GM23338 (cell line): ENCODE measurements at regions not wholly inside any gene's neighbourhood (a gene's known extent, or its start where the extent isn't known, plus 50 kb on each side); places are given as distances from the start of the nearest gene placed in this dataset.

Experiments used
- ZNF114 ChIP-seq: fragments of 250-450 bp; sonication (Bioruptor Pico); IDR thresholded peaks from 2 replicates; pipeline ENCODE4 v1.5.0; 2020; ENCODE audit warnings: mild to moderate bottlenecking, moderate library complexity
- TF ChIP-seq, protein P1 (sequence below), 2 experiments: fragments of 200-600 bp in 1 of 2; sonication (generic) in 1 of 2; conservative IDR thresholded peaks; 2 replicates each; pipeline versions ENCODE4 v1.5.1 to v1.6.1; 2016 to 2017; ENCODE audit warnings: antibody characterized with exemption in 2 of 2, low read depth in 2 of 2, mild to moderate bottlenecking in 2 of 2, moderate library complexity in 1 of 2

DNA sequence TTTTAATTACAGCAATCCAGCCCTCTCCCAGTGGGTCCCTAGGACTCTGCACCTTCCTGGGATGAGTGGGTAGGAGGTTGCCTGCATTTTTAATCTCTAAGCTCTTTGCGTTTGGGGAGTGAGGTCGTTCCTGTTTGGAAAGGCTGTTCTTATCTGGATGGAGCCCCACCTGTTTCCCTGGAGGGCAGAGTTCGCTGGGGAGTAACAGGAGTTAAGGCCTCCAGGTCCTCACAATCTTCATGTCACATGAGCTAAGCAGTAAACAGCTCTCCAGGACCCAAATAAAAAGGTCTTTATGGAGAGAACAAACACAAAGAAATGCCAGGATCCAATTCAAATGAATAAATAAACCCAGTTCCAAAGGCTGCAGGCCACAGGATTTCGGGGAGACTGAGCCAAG, 56.0 kb upstream of the RFLNA start:
- TF ChIP-seq, protein P1, sequence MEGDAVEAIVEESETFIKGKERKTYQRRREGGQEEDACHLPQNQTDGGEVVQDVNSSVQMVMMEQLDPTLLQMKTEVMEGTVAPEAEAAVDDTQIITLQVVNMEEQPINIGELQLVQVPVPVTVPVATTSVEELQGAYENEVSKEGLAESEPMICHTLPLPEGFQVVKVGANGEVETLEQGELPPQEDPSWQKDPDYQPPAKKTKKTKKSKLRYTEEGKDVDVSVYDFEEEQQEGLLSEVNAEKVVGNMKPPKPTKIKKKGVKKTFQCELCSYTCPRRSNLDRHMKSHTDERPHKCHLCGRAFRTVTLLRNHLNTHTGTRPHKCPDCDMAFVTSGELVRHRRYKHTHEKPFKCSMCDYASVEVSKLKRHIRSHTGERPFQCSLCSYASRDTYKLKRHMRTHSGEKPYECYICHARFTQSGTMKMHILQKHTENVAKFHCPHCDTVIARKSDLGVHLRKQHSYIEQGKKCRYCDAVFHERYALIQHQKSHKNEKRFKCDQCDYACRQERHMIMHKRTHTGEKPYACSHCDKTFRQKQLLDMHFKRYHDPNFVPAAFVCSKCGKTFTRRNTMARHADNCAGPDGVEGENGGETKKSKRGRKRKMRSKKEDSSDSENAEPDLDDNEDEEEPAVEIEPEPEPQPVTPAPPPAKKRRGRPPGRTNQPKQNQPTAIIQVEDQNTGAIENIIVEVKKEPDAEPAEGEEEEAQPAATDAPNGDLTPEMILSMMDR (conservative IDR thresholded peaks at IDR 0.05; ENCODE audit: low read depth in 2 of 2) = no peak
- no peak for TF ChIP-seq ZNF114 (CRISPR knock-in tag)
